Lower lobe of right lung (tissue), 2 donors: ENCODE measurements at regions not wholly inside any gene's neighbourhood (a gene's known extent, or its start where the extent isn't known, plus 50 kb on each side); places are given as distances from the start of the nearest gene placed in this dataset.

Experiments used
- ATAC-seq, 2 donors: fragments of 200-7000 bp; cut with Tn5 transposase; one replicate each; pipeline ENCODE4 v1.9.1; 2020 to 2022; ENCODE audit warnings: mild to moderate bottlenecking in 2 of 2, moderate library complexity in 2 of 2
- DNase-seq: peaks from one replicate; pipeline ENCODE4 v3.0.0-alpha.2; 2020
- H3K27ac ChIP-seq: fragments of 200-600 bp; one replicate; pipeline ENCODE4 v1.8.0; 2022
- H3K27me3 ChIP-seq: fragments of 200-600 bp; one replicate; pipeline ENCODE4 v1.8.0; 2022; ENCODE audit warnings: low read depth
- H3K36me3 ChIP-seq: fragments of 200-600 bp; one replicate; pipeline ENCODE4 v1.8.0; 2022; ENCODE audit warnings: mild to moderate bottlenecking
- H3K4me1 ChIP-seq: fragments of 200-600 bp; one replicate; pipeline ENCODE4 v1.8.0; 2022
- H3K4me3 ChIP-seq: fragments of 200-600 bp; one replicate; pipeline ENCODE4 v1.8.0; 2022; ENCODE audit warnings: mild to moderate bottlenecking
- H3K9me3 ChIP-seq: fragments of 200-600 bp; one replicate; pipeline ENCODE4 v1.8.0; 2022
- intact Hi-C: fragments of 100-400 bp; cut with DNase I; formaldehyde crosslinking; loops from one replicate; pipeline ENCODE4 v1.11.0; 2022
- TF ChIP-seq, protein P1 (sequence below): fragments of 200-600 bp; IDR thresholded peaks from one replicate; pipeline ENCODE4 v1.8.0; 2022; ENCODE audit warnings: antibody characterized with exemption, mild to moderate bottlenecking
- donor health status: DM: no; HTN: yes; CAD: no; lungs with severe emphysema.

DNA sequence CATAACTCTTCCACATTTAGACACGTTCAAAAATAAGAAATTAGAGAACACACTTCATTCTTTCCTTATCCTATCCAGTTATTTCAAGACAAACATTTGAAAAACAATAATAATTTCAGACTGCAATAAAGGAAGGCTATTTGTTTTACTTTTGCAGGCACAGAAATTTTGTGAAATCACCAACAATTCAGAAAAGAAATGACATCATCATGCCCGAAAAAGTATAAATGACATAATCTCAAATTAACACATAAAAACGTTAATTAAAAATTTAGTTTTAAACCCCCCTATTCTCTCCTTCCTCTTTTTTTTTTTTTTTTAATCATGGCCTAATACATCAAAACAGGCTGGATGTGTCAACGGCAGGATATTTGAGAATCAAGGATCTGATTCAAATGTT is 468.4 kb upstream of the RBFOX1 start:
- TF ChIP-seq, protein P1, sequence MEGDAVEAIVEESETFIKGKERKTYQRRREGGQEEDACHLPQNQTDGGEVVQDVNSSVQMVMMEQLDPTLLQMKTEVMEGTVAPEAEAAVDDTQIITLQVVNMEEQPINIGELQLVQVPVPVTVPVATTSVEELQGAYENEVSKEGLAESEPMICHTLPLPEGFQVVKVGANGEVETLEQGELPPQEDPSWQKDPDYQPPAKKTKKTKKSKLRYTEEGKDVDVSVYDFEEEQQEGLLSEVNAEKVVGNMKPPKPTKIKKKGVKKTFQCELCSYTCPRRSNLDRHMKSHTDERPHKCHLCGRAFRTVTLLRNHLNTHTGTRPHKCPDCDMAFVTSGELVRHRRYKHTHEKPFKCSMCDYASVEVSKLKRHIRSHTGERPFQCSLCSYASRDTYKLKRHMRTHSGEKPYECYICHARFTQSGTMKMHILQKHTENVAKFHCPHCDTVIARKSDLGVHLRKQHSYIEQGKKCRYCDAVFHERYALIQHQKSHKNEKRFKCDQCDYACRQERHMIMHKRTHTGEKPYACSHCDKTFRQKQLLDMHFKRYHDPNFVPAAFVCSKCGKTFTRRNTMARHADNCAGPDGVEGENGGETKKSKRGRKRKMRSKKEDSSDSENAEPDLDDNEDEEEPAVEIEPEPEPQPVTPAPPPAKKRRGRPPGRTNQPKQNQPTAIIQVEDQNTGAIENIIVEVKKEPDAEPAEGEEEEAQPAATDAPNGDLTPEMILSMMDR: no peak
- no peaks in the 10 kb centered on the region for H3K27me3 ChIP-seq
- intact Hi-C loops: no loop called here
- H3K9me3 ChIP-seq: no peaks in the 10 kb centered on the region
- no peak overlapping the region for H3K4me3 ChIP-seq
- no peaks in the 10 kb centered on the region for H3K4me1 ChIP-seq
- no peak for ATAC-seq
- H3K27ac ChIP-seq: no peak overlapping the region
- no peaks in the 10 kb centered on the region for H3K36me3 ChIP-seq
- no peak for DNase-seq

DNA sequence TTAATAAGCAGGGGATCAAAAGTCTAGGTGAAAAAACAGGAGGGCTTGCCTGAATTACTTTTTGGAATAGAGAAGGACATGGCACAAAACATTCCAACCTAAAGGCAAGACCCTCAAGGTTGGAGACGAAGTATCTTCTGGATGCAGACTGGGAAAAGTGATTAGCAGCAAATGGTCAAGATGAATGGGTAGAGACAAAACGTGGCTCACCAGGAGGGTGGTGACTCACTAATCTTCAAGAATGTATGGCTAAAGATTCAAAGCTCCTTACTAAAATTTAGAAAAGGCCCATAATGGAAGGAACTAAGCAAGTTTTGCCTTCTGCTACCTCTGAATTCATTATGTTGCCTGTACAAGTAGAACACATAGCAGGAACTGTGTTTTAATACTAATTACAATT is 469.5 kb upstream of the RBFOX1 start:
- no peaks in the 10 kb centered on the region for H3K9me3 ChIP-seq
- no peak overlapping the region for H3K4me3 ChIP-seq
- no peaks in the 10 kb centered on the region for H3K27me3 ChIP-seq
- intact Hi-C loops: no loop called here
- no peaks in the 10 kb centered on the region for H3K36me3 ChIP-seq
- no peaks in the 10 kb centered on the region for H3K4me1 ChIP-seq
- no peak overlapping the region for H3K27ac ChIP-seq
- no peak for DNase-seq
- no peak for ATAC-seq
- TF ChIP-seq, protein P1: no peak

DNA sequence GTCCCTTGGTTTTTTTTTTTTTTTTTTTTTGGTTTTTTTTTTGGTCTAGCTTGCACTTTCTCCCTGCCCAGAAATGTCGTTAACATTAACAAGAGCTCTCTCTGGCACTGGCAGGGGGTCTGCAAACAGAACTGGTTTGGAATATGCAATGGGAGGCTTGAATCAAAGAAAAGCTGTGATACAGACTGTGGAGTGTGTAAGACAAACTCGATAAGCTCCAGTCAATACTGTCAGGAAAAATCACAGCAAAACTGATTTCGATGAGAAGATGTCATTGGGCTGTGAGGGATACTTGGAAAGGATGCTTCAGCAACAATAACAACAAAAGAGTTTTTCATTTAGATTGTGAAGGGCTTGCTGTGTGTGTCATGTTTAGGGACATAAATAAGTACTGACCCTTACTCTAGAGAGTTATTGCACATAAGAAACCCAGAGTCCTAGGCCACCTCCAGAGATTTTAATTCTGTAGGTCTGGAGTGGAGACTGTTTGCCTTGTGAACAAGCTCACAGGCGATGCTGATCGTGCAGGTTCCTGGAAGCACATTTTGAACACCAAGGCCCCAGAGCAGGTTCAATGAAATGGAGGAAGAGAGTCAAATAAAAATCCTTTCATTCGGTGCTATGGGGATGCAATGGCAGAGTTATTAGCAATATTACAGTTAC is 470.7 kb upstream of the RBFOX1 start:
- TF ChIP-seq, protein P1: no peak
- DNase-seq (no peak), ATAC-seq (no peak)
- Histone ChIP-seq H3K27ac (no peak overlapping the region), H3K4me3 (no peak overlapping the region), H3K9me3 (no peaks in the 10 kb centered on the region), H3K36me3 (no peaks in the 10 kb centered on the region), H3K4me1 (no peaks in the 10 kb centered on the region), H3K27me3 (no peaks in the 10 kb centered on the region)
- intact Hi-C loops: no loop called here

DNA sequence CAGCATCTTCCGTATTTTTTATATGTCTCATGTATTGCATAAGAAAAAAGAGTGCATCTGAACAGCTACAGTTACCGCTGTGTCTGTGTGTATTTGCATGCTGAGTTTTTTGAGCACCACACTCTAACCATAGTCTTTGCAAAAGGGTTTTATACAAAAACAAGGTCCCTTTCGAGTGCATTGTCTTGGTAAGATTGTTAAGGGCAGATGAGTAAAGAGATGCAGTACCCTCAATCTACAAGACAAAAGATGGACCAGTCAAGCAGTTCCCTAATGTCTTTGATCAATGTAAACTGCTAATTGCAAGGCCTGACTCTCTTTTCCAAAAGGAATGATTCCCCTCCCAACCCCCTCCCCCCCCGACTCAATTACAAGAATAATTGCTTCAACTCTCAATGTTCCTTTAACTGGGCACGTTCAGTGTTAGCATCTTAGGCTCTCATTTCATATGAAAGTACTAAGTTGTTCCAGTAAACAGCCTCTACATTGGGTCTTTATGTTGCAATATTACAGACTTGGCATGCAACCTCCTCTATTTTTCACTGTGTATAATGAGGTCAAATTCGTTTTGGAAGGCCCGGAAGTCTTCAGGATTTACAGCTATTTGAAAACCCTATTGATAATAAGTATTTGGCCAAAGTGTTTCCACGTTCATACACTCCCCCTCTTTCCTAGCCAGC is 471.4 kb upstream of the RBFOX1 start:
- intact Hi-C loops: no loop called here
- DNase-seq (no peak), ATAC-seq (no peak)
- Histone ChIP-seq H3K9me3 (no peaks in the 10 kb centered on the region), H3K27ac (no peak overlapping the region), H3K36me3 (no peaks in the 10 kb centered on the region), H3K27me3 (no peaks in the 10 kb centered on the region), H3K4me3 (no peak overlapping the region), H3K4me1 (no peaks in the 10 kb centered on the region)
- TF ChIP-seq, protein P1: no peak

DNA sequence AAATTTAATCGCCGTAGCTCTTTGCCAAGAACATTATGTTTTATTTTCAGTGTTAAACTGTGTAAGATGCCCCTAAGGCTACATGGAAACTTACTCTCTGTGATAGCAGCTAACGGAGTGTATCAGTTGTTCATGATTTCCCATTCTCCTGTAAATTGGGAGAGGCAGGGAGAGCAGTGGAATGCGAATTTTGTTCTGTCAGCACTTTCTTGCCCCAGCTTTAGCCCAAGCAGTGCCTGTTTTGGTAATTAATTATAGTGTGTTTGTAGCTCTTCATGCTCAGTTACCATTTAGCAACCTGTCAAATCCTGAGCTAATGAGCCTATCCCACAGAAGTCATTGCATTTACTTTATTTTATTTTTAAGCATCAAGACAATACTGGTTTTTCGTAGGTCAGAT is 475.1 kb upstream of the RBFOX1 start:
- no peak for ATAC-seq
- H3K4me1 ChIP-seq: no peaks in the 10 kb centered on the region
- no peak overlapping the region for H3K27ac ChIP-seq
- no peaks in the 10 kb centered on the region for H3K36me3 ChIP-seq
- TF ChIP-seq, protein P1: no peak
- H3K4me3 ChIP-seq: no peak overlapping the region
- no peak for DNase-seq
- H3K9me3 ChIP-seq: no peaks in the 10 kb centered on the region
- intact Hi-C loops: no loop called here
- no peaks in the 10 kb centered on the region for H3K27me3 ChIP-seq
